Peyer's patch (tissue), 4 donors: ENCODE measurements at regions not wholly inside any gene's neighbourhood (a gene's known extent, or its start where the extent isn't known, plus 50 kb on each side); places are given as distances from the start of the nearest gene placed in this dataset.

Experiments
- DNase-seq, 3 donors: peaks; one replicate each; pipeline ENCODE4 v3.0.0-alpha.2; 2017 to 2019
- H3K27ac ChIP-seq, 4 donors: fragments of 200-600 bp; sonication (generic); one replicate each; pipeline ENCODE4 v1.5.1; 2016 to 2019
- H3K27me3 ChIP-seq, 2 donors: fragments of 200-600 bp; sonication (generic); one replicate each; pipeline ENCODE4 v1.5.1; 2019
- H3K36me3 ChIP-seq, 3 donors: fragments of 200-600 bp; sonication (generic); one replicate each; pipeline ENCODE4 v1.5.1; 2016 to 2019
- H3K4me1 ChIP-seq, 4 donors: fragments of 200-600 bp; sonication (generic); one replicate each; pipeline ENCODE4 v1.5.1; 2016 to 2019
- H3K4me3 ChIP-seq, 4 donors: fragments of 200-600 bp; sonication (generic); 1 replicate in 3 of 4; 2 replicates in 1 of 4; pipeline ENCODE4 v1.5.1; 2016 to 2019; ENCODE audit warnings: mild to moderate bottlenecking in 1 of 4
- H3K9me3 ChIP-seq, 4 donors: fragments of 200-600 bp; sonication (generic); one replicate each; pipeline ENCODE4 v1.5.1; 2016 to 2019; ENCODE audit warnings: mild to moderate bottlenecking in 1 of 4
- CTCF ChIP-seq, 6 experiments: fragments of 450-650 bp in 4 of 6; fragments of 200-600 bp in 2 of 6; sonication (generic) in 1 of 6; IDR thresholded peaks; one replicate each; pipeline ENCODE4 v1.5.1; 2017 to 2019; ENCODE audit warnings: antibody characterized with exemption in 6 of 6, mild to moderate bottlenecking in 3 of 6, moderate library complexity in 1 of 6
- POLR2A ChIP-seq, 2 donors: fragments of 450-650 bp; IDR thresholded peaks; one replicate each; pipeline ENCODE4 v1.5.1; 2017; ENCODE audit warnings: antibody characterized with exemption in 2 of 2, mild to moderate bottlenecking in 2 of 2, moderate library complexity in 2 of 2

- Histone ChIP-seq H3K4me1 (no peaks in the 10 kb centered on the region), H3K9me3 (peaks cover 0 to 6% (median 0%) of the 10 kb centered on the region in 4 donors), H3K27ac (no peak overlapping the region), H3K27me3 (no peaks in the 10 kb centered on the region), H3K4me3 (no peak overlapping the region), H3K36me3 (no peaks in the 10 kb centered on the region)
- TF ChIP-seq POLR2A (IDR thresholded peaks at IDR 0.05) (no peak), CTCF (IDR thresholded peaks at IDR 0.05) (no peak)
- DNase-seq: no peak
Measured at GRCh38 chr15:87374339-87374738, 882.2 kb downstream of the NTRK3 start.

- Histone ChIP-seq H3K27me3 (no peaks in the 10 kb centered on the region), H3K36me3 (no peaks in the 10 kb centered on the region), H3K9me3 (no peaks in the 10 kb centered on the region), H3K4me3 (no peak overlapping the region), H3K27ac (no peak overlapping the region), H3K4me1 (no peaks in the 10 kb centered on the region)
- TF ChIP-seq POLR2A (IDR thresholded peaks at IDR 0.05) (no peak), CTCF (IDR thresholded peaks at IDR 0.05) (no peak)
- DNase-seq: no peak
Measured at GRCh38 chr15:87369269-87369668, 887.3 kb downstream of the NTRK3 start.

- Histone ChIP-seq H3K27ac (no peak overlapping the region), H3K27me3 (no peaks in the 10 kb centered on the region), H3K9me3 (no peaks in the 10 kb centered on the region), H3K4me1 (no peaks in the 10 kb centered on the region), H3K4me3 (no peak overlapping the region), H3K36me3 (no peaks in the 10 kb centered on the region)
- DNase-seq: no peak
- TF ChIP-seq CTCF (IDR thresholded peaks at IDR 0.05): no peak
- no peak for TF ChIP-seq POLR2A (IDR thresholded peaks at IDR 0.05)
Measured at GRCh38 chr15:87368511-87368910, 888.0 kb downstream of the NTRK3 start.

GRCh38 chr15:87365186-87365585 lies 891.4 kb downstream of the NTRK3 start:
- no peaks in the 10 kb centered on the region for H3K9me3 ChIP-seq
- H3K4me1 ChIP-seq: no peaks in the 10 kb centered on the region
- no peaks in the 10 kb centered on the region for H3K36me3 ChIP-seq
- H3K27ac ChIP-seq: no peak overlapping the region
- no peaks in the 10 kb centered on the region for H3K27me3 ChIP-seq
- TF ChIP-seq POLR2A (IDR thresholded peaks at IDR 0.05) (no peak), CTCF (IDR thresholded peaks at IDR 0.05) (no peak)
- no peak for DNase-seq
- no peak overlapping the region for H3K4me3 ChIP-seq

GRCh38 chr15:87362531-87362930 lies 894.0 kb downstream of the NTRK3 start:
- Histone ChIP-seq H3K27ac (no peak overlapping the region), H3K36me3 (no peaks in the 10 kb centered on the region), H3K9me3 (no peaks in the 10 kb centered on the region), H3K4me1 (no peaks in the 10 kb centered on the region), H3K27me3 (no peaks in the 10 kb centered on the region), H3K4me3 (no peak overlapping the region)
- no peak for DNase-seq
- no peak for TF ChIP-seq CTCF (IDR thresholded peaks at IDR 0.05)
- no peak for TF ChIP-seq POLR2A (IDR thresholded peaks at IDR 0.05)

- no peak for TF ChIP-seq POLR2A (IDR thresholded peaks at IDR 0.05)
- no peak for TF ChIP-seq CTCF (IDR thresholded peaks at IDR 0.05)
- Histone ChIP-seq H3K27me3 (no peaks in the 10 kb centered on the region), H3K4me1 (no peaks in the 10 kb centered on the region), H3K4me3 (no peak overlapping the region), H3K36me3 (no peaks in the 10 kb centered on the region), H3K9me3 (no peaks in the 10 kb centered on the region), H3K27ac (no peak overlapping the region)
- no peak for DNase-seq
Measured at GRCh38 chr15:87357637-87358313, 898.8 kb downstream of the NTRK3 start.
